ENCODE measurements at regions not wholly inside any gene's neighbourhood (a gene's known extent, or its start where the extent isn't known, plus 50 kb on each side); places are given as distances from the start of the nearest gene placed in this dataset.

DNA sequence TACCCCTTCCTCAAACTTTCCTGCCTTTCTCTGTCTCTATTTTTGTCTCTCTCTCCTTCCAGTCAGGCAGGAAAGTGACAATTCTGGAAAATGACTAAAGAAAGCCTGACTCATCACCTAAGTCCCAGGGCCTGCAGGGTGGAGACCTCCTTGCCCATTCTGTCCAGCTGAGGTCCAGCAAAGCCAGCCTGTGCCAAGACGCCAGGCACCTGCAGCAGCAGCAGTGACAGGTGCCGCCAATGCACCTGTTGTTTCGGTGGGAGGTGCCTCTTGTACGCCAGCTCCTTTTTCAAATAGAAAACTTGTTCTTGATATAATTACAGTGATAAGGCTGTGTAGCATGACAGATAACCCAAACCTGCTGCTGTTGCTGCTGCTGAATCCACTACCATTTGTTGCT lies 501.3 kb downstream of the NTRK3 start:
- TF ChIP-seq, protein P1, sequence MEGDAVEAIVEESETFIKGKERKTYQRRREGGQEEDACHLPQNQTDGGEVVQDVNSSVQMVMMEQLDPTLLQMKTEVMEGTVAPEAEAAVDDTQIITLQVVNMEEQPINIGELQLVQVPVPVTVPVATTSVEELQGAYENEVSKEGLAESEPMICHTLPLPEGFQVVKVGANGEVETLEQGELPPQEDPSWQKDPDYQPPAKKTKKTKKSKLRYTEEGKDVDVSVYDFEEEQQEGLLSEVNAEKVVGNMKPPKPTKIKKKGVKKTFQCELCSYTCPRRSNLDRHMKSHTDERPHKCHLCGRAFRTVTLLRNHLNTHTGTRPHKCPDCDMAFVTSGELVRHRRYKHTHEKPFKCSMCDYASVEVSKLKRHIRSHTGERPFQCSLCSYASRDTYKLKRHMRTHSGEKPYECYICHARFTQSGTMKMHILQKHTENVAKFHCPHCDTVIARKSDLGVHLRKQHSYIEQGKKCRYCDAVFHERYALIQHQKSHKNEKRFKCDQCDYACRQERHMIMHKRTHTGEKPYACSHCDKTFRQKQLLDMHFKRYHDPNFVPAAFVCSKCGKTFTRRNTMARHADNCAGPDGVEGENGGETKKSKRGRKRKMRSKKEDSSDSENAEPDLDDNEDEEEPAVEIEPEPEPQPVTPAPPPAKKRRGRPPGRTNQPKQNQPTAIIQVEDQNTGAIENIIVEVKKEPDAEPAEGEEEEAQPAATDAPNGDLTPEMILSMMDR (conservative IDR thresholded peaks at IDR 0.05 in 1 of 2, IDR thresholded peaks at IDR 0.05 in 1 of 2; ENCODE audit: low read depth in 1 of 2, low read length in 2 of 2) = no peak
- TF ChIP-seq EZH2 (IDR thresholded peaks at IDR 0.05; ENCODE audit: low read length, missing control alignments) = no peak
